Neuronal stem cell (in vitro differentiated cells): ENCODE measurements at regions not wholly inside any gene's neighbourhood (a gene's known extent, or its start where the extent isn't known, plus 50 kb on each side); places are given as distances from the start of the nearest gene placed in this dataset.

Source experiments
- DNase-seq: peaks from one replicate; pipeline ENCODE4 v3.0.0-alpha.2; 2013; ENCODE audit warnings: low spot score
- H2AFZ ChIP-seq: one replicate; pipeline ENCODE4 v1.6.1; 2013; ENCODE audit warnings: mild to moderate bottlenecking, low read length, inconsistent platforms
- H2AK5ac ChIP-seq: 2 replicates; pipeline ENCODE4 v1.6.1; 2013; ENCODE audit warnings: low read depth, mild to moderate bottlenecking, inconsistent platforms, low read length, moderate library complexity, mixed read lengths
- H2BK120ac ChIP-seq: 2 replicates; pipeline ENCODE4 v1.6.1; 2013; ENCODE audit warnings: low read depth, mild to moderate bottlenecking, inconsistent platforms, low read length, moderate library complexity, mixed read lengths
- H2BK12ac ChIP-seq: one replicate; pipeline ENCODE4 v1.6.1; 2013; ENCODE audit warnings: low read length, inconsistent platforms
- H2BK15ac ChIP-seq: 2 replicates; pipeline ENCODE4 v1.6.1; 2013; ENCODE audit warnings: mild to moderate bottlenecking, low read length, inconsistent platforms, mixed read lengths
- H2BK5ac ChIP-seq: one replicate; pipeline ENCODE4 v1.6.1; 2013; ENCODE audit warnings: inconsistent platforms, mild to moderate bottlenecking, low read length, moderate library complexity
- H3K14ac ChIP-seq: one replicate; pipeline ENCODE4 v1.6.1; 2013; ENCODE audit warnings: low read length, inconsistent platforms
- H3K18ac ChIP-seq: 2 replicates; pipeline ENCODE4 v1.6.1; 2013; ENCODE audit warnings: low read length, inconsistent platforms
- H3K23ac ChIP-seq: 2 replicates; pipeline ENCODE4 v1.6.1; 2013; ENCODE audit warnings: low read depth, mild to moderate bottlenecking, mixed read lengths, low read length, inconsistent platforms; ENCODE audit not compliant: poor library complexity
- H3K27ac ChIP-seq: replicated peaks from 3 replicates; pipeline ENCODE4 v1.5.1; 2013; ENCODE audit warnings: low read length, inconsistent platforms
- H3K27me3 ChIP-seq, 3 experiments: 2 replicates each; pipeline ENCODE4 v1.6.1; 2013; ENCODE audit warnings: low read length in 3 of 3, mild to moderate bottlenecking in 2 of 3, inconsistent platforms in 1 of 3, low read depth in 1 of 3, mixed read lengths in 1 of 3, moderate library complexity in 1 of 3; ENCODE audit not compliant: control insufficient read depth in 3 of 3, insufficient read depth in 3 of 3
- H3K36me3 ChIP-seq, 2 donors: replicated peaks in 1 of 2; 2 replicates each; pipeline ENCODE4 v1.6.1; 2013; ENCODE audit warnings: low read length in 2 of 2; ENCODE audit not compliant: control insufficient read depth in 2 of 2, insufficient read depth in 2 of 2
- H3K4ac ChIP-seq: 2 replicates; pipeline ENCODE4 v1.6.1; 2013; ENCODE audit warnings: inconsistent platforms, mild to moderate bottlenecking, low read length, moderate library complexity
- H3K4me1 ChIP-seq, 2 donors: 1 replicate in 1 of 2; 2 replicates in 1 of 2; pipeline ENCODE4 v1.6.1; 2013; ENCODE audit warnings: low read length in 2 of 2, low read depth in 1 of 2; ENCODE audit not compliant: control insufficient read depth in 2 of 2, insufficient read depth in 1 of 2
- H3K4me2 ChIP-seq: one replicate; pipeline ENCODE4 v1.6.1; 2013; ENCODE audit warnings: mild to moderate bottlenecking, low read length, inconsistent platforms; ENCODE audit not compliant: insufficient read depth, poor library complexity, severe bottlenecking
- H3K4me3 ChIP-seq, 2 donors: 2 replicates each; pipeline ENCODE4 v1.5.1; 2013; ENCODE audit warnings: low read length in 2 of 2, mild to moderate bottlenecking in 2 of 2, inconsistent platforms in 1 of 2, moderate library complexity in 1 of 2
- H3K79me1 ChIP-seq: one replicate; pipeline ENCODE4 v1.6.1; 2013; ENCODE audit warnings: low read depth, mild to moderate bottlenecking, inconsistent platforms, low read length, moderate library complexity
- H3K9ac ChIP-seq: one replicate; pipeline ENCODE4 v1.6.1; 2013; ENCODE audit warnings: mild to moderate bottlenecking, low read depth, low read length, inconsistent platforms; ENCODE audit not compliant: poor library complexity
- H3K9me3 ChIP-seq, 2 donors: replicated peaks in 1 of 2; 2 replicates each; pipeline versions ENCODE3 to v1.6.1; 2013; ENCODE audit warnings: low read length in 2 of 2, mild to moderate bottlenecking in 2 of 2, inconsistent platforms in 1 of 2, low read depth in 1 of 2, mixed read lengths in 1 of 2, moderate library complexity in 1 of 2; ENCODE audit not compliant: control insufficient read depth in 2 of 2, insufficient read depth in 1 of 2
- H4K8ac ChIP-seq: one replicate; pipeline ENCODE4 v1.6.1; 2013; ENCODE audit warnings: low read depth, mild to moderate bottlenecking, inconsistent platforms, low read length, moderate library complexity
- H4K91ac ChIP-seq: one replicate; pipeline ENCODE4 v1.6.1; 2013; ENCODE audit warnings: low read length, low read depth, mild to moderate bottlenecking, inconsistent platforms; ENCODE audit not compliant: poor library complexity
- WGBS, 2 donors: extraction: QIAGEN DNeasy Blood & Tissue Kit; methylation state at CpG; one replicate each; pipeline ENCODE4 v1.1.7; 2013; ENCODE audit warnings: missing lambda C conversion rate in 2 of 2, mixed read lengths in 1 of 2; ENCODE audit not compliant: insufficient read length in 2 of 2, insufficient replicate concordance in 1 of 2; ENCODE audit errors: extremely low coverage in 2 of 2; 5-methylcytosine and 5-hydroxymethylcytosine counted together

GRCh38 chr5:142527664-142528295, 158.1 kb downstream of the FGF1 start:
- Histone ChIP-seq H2BK5ac (no peak overlapping the region), H4K8ac (no peak overlapping the region), H3K36me3 (no peaks in the 10 kb centered on the region), H3K27ac (no peak overlapping the region), H3K4me1 (no peaks in the 10 kb centered on the region), H3K79me1 (no peaks in the 10 kb centered on the region), H3K9me3 (no peaks in the 10 kb centered on the region), H3K23ac (no peak overlapping the region), H2BK12ac (no peak overlapping the region), H3K27me3 (no peaks in the 10 kb centered on the region), H3K4ac (no peak overlapping the region), H3K14ac (no peak overlapping the region), H2AK5ac (no peak overlapping the region), H3K4me2 (no peak overlapping the region), H2BK120ac (no peak overlapping the region), H2BK15ac (no peak overlapping the region), H3K4me3 (no peak overlapping the region), H3K9ac (no peak overlapping the region), H2AFZ (no peak overlapping the region), H4K91ac (no peak overlapping the region), H3K18ac (no peak overlapping the region)
- DNase-seq = no peak
- no CpG with 5 or more reads among the region's 3 CpGs for whole genome bisulfite sequencing, 2 donors

DNA sequence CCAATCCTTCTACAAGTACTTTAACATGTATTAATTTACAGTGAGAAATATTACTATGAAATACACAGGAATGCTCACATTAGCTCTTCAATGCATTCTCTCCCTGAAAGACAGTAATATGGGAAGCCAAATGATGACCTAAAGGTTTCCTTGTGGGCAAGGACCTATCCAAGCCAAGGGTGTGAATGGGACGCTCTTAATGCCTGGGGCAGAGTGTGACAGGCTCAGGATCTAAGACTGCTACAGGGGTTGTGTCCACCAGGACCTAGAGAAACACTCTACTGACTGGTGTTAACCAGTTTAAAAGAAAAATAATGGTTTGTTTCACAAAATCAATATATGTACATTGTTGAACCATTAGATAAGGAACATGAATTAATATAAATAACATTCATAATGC, 158.7 kb downstream of the FGF1 start:
- H2BK5ac ChIP-seq = no peak overlapping the region
- H2AK5ac ChIP-seq = no peak overlapping the region
- WGBS, 2 donors = no CpG with 5 or more reads among the region's 1 CpG
- H3K4me2 ChIP-seq = no peak overlapping the region
- no peaks in the 10 kb centered on the region for H3K4me1 ChIP-seq
- H2BK15ac ChIP-seq = no peak overlapping the region
- H4K91ac ChIP-seq = no peak overlapping the region
- no peak overlapping the region for H3K4ac ChIP-seq
- no peak overlapping the region for H2BK12ac ChIP-seq
- DNase-seq = no peak
- no peak overlapping the region for H3K4me3 ChIP-seq
- no peak overlapping the region for H3K18ac ChIP-seq
- H3K14ac ChIP-seq = no peak overlapping the region
- H4K8ac ChIP-seq = no peak overlapping the region
- H3K36me3 ChIP-seq = no peaks in the 10 kb centered on the region
- no peak overlapping the region for H2BK120ac ChIP-seq
- H3K27ac ChIP-seq = no peak overlapping the region
- H3K9me3 ChIP-seq = no peaks in the 10 kb centered on the region
- no peaks in the 10 kb centered on the region for H3K79me1 ChIP-seq
- H2AFZ ChIP-seq = no peak overlapping the region
- no peaks in the 10 kb centered on the region for H3K27me3 ChIP-seq
- H3K23ac ChIP-seq = no peak overlapping the region
- H3K9ac ChIP-seq = no peak overlapping the region

- Histone ChIP-seq H3K79me1 (no peaks in the 10 kb centered on the region), H3K23ac (no peak overlapping the region), H3K36me3 (no peaks in the 10 kb centered on the region), H4K8ac (no peak overlapping the region), H2BK12ac (no peak overlapping the region), H3K4me3 (no peak overlapping the region), H4K91ac (no peak overlapping the region), H2BK120ac (no peak overlapping the region), H3K4me2 (no peak overlapping the region), H2AFZ (no peak overlapping the region), H3K27ac (no peak overlapping the region), H3K9me3 (no peaks in the 10 kb centered on the region), H2AK5ac (no peak overlapping the region), H3K18ac (no peak overlapping the region), H3K27me3 (no peaks in the 10 kb centered on the region), H3K14ac (no peak overlapping the region), H3K9ac (no peak overlapping the region), H3K4me1 (peaks cover 0 to 1% of the 10 kb centered on the region in 2 donors), H3K4ac (no peak overlapping the region), H2BK5ac (no peak overlapping the region), H2BK15ac (no peak overlapping the region)
- no peak for DNase-seq
- WGBS, 2 donors = no CpG with 5 or more reads among the region's 6 CpGs
Observed at GRCh38 chr5:142522983-142523382, 162.9 kb downstream of the FGF1 start.

DNA sequence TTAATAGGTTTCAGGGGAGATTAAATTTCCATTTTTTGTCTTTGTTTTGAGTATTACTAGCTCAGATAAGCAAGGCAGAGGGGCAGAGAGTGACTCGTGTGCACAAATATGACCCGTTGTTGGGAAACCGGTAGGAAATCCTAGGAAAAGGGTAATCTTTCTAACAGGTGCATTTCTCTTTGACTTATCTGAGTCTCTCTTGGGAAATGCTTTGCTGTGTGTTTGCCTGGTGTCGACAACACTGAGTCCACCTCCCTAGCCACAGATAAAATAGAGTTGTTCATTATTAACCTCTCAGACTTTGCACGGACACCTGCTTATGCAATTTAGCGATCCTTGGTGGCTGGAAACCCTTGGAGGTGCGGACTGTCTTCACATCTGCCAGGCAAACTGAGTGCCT, 164.2 kb downstream of the FGF1 start:
- no peak overlapping the region for H4K91ac ChIP-seq

More for the DNA sequence above, 164.2 kb downstream of the FGF1 start:
- no CpG with 5 or more reads among the region's 7 CpGs for WGBS, 2 donors
- Histone ChIP-seq H3K4me2 (no peak overlapping the region), H3K4ac (no peak overlapping the region), H3K79me1 (no peaks in the 10 kb centered on the region), H4K8ac (no peak overlapping the region), H2AK5ac (no peak overlapping the region), H2AFZ (no peak overlapping the region), H2BK15ac (no peak overlapping the region), H2BK5ac (no peak overlapping the region), H3K14ac (no peak overlapping the region), H3K4me1 (peaks cover 0 to 1% of the 10 kb centered on the region in 2 donors), H3K27ac (no peak overlapping the region), H3K4me3 (no peak overlapping the region), H3K9ac (no peak overlapping the region), H3K9me3 (peaks cover 0 to 8% of the 10 kb centered on the region in 2 donors), H3K23ac (no peak overlapping the region), H3K36me3 (no peaks in the 10 kb centered on the region), H3K27me3 (no peaks in the 10 kb centered on the region), H2BK120ac (no peak overlapping the region), H2BK12ac (no peak overlapping the region), H3K18ac (no peak overlapping the region)
- no peak for DNase-seq
